Gastrocnemius medialis (tissue), 4 donors: ENCODE measurements at regions not wholly inside any gene's neighbourhood (a gene's known extent, or its start where the extent isn't known, plus 50 kb on each side); places are given as distances from the start of the nearest gene placed in this dataset.

Source experiments
- ATAC-seq, 2 donors: fragments of 150-250 bp; one replicate each; pipeline ENCODE4 v1.9.1; 2016
- DNase-seq, 2 donors: peaks; one replicate each; pipeline ENCODE4 v3.0.0-alpha.2; 2019
- H3K27ac ChIP-seq, 4 donors: fragments of 200-600 bp; sonication (generic); 1 replicate in 1 of 4; 2 replicates in 3 of 4; pipeline ENCODE4 v1.5.1; 2016 to 2018; ENCODE audit warnings: mild to moderate bottlenecking in 2 of 4, moderate library complexity in 1 of 4
- H3K27me3 ChIP-seq, 3 donors: fragments of 200-600 bp; sonication (generic) in 2 of 3; 1 replicate in 1 of 3; 2 replicates in 2 of 3; pipeline versions ENCODE4 v1.5.1 to v1.6.0; 2016 to 2019; ENCODE audit warnings: mild to moderate bottlenecking in 1 of 3, moderate library complexity in 1 of 3
- H3K36me3 ChIP-seq, 2 donors: fragments of 200-600 bp; sonication (generic) in 1 of 2; one replicate each; pipeline ENCODE4 v1.5.1; 2017 to 2018
- H3K4me1 ChIP-seq, 2 donors: fragments of 200-600 bp; sonication (generic) in 1 of 2; one replicate each; pipeline ENCODE4 v1.5.1; 2016 to 2017; ENCODE audit warnings: mild to moderate bottlenecking in 2 of 2
- H3K4me3 ChIP-seq, 4 donors: fragments of 200-600 bp; sonication (generic) in 3 of 4; 1 replicate in 1 of 4; 2 replicates in 3 of 4; pipeline ENCODE4 v1.5.1; 2016 to 2019; ENCODE audit warnings: mild to moderate bottlenecking in 2 of 4
- H3K9me3 ChIP-seq, 3 donors: fragments of 200-600 bp; sonication (generic) in 2 of 3; 1 replicate in 1 of 3; 2 replicates in 2 of 3; pipeline ENCODE4 v1.5.1; 2016 to 2019
- POLR2A ChIP-seq, 2 donors: fragments of 450-650 bp; IDR thresholded peaks; one replicate each; pipeline ENCODE4 v1.6.1; 2017; ENCODE audit warnings: antibody characterized with exemption in 2 of 2, mild to moderate bottlenecking in 2 of 2, moderate library complexity in 2 of 2
- in situ Hi-C, 4 donors: fragments of 200-750 bp; cut with MboI; loops; one replicate each; pipeline versions ENCODE4 v1.15.0 to v1.8.0; 2017; ENCODE audit warnings: low sequenced_read_pairs in 4 of 4
- intact Hi-C: fragments of 100-400 bp; cut with DNase I; formaldehyde crosslinking; loops from one replicate; pipeline ENCODE4 v1.15.1; 2023; ENCODE audit warnings: low total_unique reads
- TF ChIP-seq, protein P1 (sequence below), 5 experiments: fragments of 450-650 bp in 3 of 5; fragments of 200-600 bp in 2 of 5; sonication (generic) in 2 of 5; IDR thresholded peaks in 4 of 5; conservative IDR thresholded peaks in 1 of 5; 1 replicate in 4 of 5; 2 replicates in 1 of 5; pipeline ENCODE4 v1.5.1; 2016 to 2019; ENCODE audit warnings: antibody characterized with exemption in 5 of 5, mild to moderate bottlenecking in 3 of 5, moderate library complexity in 3 of 5

GRCh38 chr1:60235275-60235674, 161.7 kb upstream of the C1orf87 start:
- H3K4me1 ChIP-seq = no peaks in the 10 kb centered on the region
- H3K27ac ChIP-seq = no peak overlapping the region
- TF ChIP-seq POLR2A (IDR thresholded peaks at IDR 0.05) = no peak
- no peak for ATAC-seq
- no peak overlapping the region for H3K4me3 ChIP-seq
- H3K27me3 ChIP-seq = no peaks in the 10 kb centered on the region
- DNase-seq = no peak
- in situ Hi-C loops = no loop called here
- no peaks in the 10 kb centered on the region for H3K9me3 ChIP-seq
- intact Hi-C loops = no loop called here
- H3K36me3 ChIP-seq = no peaks in the 10 kb centered on the region

GRCh38 chr1:60234776-60235175, 161.2 kb upstream of the C1orf87 start:
- Histone ChIP-seq H3K27ac (no peak overlapping the region), H3K27me3 (no peaks in the 10 kb centered on the region), H3K4me1 (no peaks in the 10 kb centered on the region), H3K36me3 (no peaks in the 10 kb centered on the region), H3K4me3 (no peak overlapping the region), H3K9me3 (no peaks in the 10 kb centered on the region)
- ATAC-seq (no peak), DNase-seq (no peak)
- intact Hi-C loops = no loop called here
- TF ChIP-seq, protein P1, sequence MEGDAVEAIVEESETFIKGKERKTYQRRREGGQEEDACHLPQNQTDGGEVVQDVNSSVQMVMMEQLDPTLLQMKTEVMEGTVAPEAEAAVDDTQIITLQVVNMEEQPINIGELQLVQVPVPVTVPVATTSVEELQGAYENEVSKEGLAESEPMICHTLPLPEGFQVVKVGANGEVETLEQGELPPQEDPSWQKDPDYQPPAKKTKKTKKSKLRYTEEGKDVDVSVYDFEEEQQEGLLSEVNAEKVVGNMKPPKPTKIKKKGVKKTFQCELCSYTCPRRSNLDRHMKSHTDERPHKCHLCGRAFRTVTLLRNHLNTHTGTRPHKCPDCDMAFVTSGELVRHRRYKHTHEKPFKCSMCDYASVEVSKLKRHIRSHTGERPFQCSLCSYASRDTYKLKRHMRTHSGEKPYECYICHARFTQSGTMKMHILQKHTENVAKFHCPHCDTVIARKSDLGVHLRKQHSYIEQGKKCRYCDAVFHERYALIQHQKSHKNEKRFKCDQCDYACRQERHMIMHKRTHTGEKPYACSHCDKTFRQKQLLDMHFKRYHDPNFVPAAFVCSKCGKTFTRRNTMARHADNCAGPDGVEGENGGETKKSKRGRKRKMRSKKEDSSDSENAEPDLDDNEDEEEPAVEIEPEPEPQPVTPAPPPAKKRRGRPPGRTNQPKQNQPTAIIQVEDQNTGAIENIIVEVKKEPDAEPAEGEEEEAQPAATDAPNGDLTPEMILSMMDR (IDR thresholded peaks at IDR 0.05 in 4 of 5, conservative IDR thresholded peaks at IDR 0.05 in 1 of 5) = no peak
- TF ChIP-seq POLR2A (IDR thresholded peaks at IDR 0.05) = no peak
- in situ Hi-C loops = no loop called here

DNA sequence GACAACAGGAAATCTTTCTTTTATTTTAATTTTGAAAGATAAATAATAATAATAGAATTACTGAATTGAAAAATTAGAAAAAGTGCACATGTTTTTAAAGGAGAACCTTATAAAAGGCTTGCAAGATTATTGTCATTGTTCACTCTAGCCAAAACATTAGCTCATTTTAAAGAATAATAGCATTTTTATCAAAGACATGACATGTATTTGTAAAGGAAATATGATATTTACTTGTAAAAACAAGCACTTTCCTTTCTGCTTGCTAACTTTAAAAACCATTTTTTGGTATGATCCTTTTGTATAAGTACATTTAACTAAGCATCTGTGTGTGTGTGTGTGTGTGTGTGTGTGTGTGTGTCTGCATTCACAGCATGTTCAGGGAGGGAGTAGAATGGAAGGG, 156.3 kb upstream of the C1orf87 start:
- Histone ChIP-seq H3K9me3 (no peaks in the 10 kb centered on the region), H3K4me1 (no peaks in the 10 kb centered on the region), H3K27ac (no peak overlapping the region), H3K27me3 (no peaks in the 10 kb centered on the region), H3K36me3 (no peaks in the 10 kb centered on the region), H3K4me3 (no peak overlapping the region)
- intact Hi-C loops (no loop called here), in situ Hi-C loops (no loop called here)
- ATAC-seq (no peak), DNase-seq (no peak)
- no peak for TF ChIP-seq POLR2A (IDR thresholded peaks at IDR 0.05)
- TF ChIP-seq, protein P1 (IDR thresholded peaks at IDR 0.05 in 4 of 5, conservative IDR thresholded peaks at IDR 0.05 in 1 of 5) = no peak

DNA sequence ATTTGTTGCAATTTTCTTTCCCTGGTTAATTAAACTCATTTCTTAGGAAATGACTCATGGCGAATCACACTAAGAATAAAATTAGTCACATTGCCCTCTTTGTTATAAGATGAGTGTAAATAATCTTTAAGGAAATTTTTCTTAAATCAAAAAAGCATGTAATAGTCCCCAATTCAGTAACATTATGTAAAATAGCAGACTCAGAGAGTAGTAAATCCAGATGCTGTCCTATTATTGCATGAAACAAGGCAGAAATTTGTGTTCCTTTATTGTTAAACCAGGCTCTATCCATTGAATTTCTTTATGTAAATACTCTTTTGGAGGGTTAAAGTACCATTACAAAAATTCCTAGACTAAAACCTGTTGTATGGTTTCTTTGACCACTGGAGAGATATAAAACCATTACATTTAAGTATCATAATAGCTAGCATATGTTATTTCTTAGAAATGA, 154.5 kb upstream of the C1orf87 start:
- Histone ChIP-seq H3K4me1 (no peaks in the 10 kb centered on the region), H3K9me3 (no peaks in the 10 kb centered on the region), H3K4me3 (no peak overlapping the region), H3K27ac (no peak overlapping the region), H3K27me3 (no peaks in the 10 kb centered on the region), H3K36me3 (no peaks in the 10 kb centered on the region)
- DNase-seq = no peak
- TF ChIP-seq, protein P1 (IDR thresholded peaks at IDR 0.05 in 4 of 5, conservative IDR thresholded peaks at IDR 0.05 in 1 of 5) = no peak
- TF ChIP-seq POLR2A (IDR thresholded peaks at IDR 0.05) = no peak
- intact Hi-C loops = no loop called here
- no peak for ATAC-seq
- in situ Hi-C loops = no loop called here

DNA sequence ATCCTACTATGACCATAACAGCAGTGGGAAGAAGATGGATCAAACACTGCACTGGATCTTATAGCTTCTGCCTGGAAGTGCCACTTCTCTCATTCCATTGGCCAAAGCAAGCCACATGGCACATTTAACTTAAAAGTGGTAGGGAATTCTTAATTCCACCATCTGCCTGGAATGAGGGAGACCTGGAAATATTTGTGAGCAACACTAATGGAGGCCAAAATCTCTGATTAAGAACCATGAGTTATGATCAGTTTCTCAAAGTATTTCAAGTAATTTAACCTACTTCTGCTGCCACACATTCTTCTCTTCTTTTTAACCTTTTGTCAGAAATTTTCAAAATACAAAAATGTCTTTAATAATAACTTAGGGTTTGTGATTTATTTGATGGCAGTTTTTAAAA, 154.0 kb upstream of the C1orf87 start:
- TF ChIP-seq, protein P1 (IDR thresholded peaks at IDR 0.05 in 4 of 5, conservative IDR thresholded peaks at IDR 0.05 in 1 of 5) = no peak
- TF ChIP-seq POLR2A (IDR thresholded peaks at IDR 0.05) = no peak

More for the DNA sequence above, 154.0 kb upstream of the C1orf87 start:
- H3K4me1 ChIP-seq = no peaks in the 10 kb centered on the region
- H3K36me3 ChIP-seq = no peaks in the 10 kb centered on the region
- intact Hi-C loops = no loop called here
- no peak overlapping the region for H3K27ac ChIP-seq
- in situ Hi-C loops = no loop called here
- H3K9me3 ChIP-seq = no peaks in the 10 kb centered on the region
- DNase-seq (no peak), ATAC-seq (no peak)
- H3K4me3 ChIP-seq = no peak overlapping the region
- H3K27me3 ChIP-seq = no peaks in the 10 kb centered on the region
